ENCODE measurements at regions not wholly inside any gene's neighbourhood (a gene's known extent, or its start where the extent isn't known, plus 50 kb on each side); places are given as distances from the start of the nearest gene placed in this dataset.

- no peak for DNase-seq
Measured at GRCh38 chr7:42753811-42754363, 158.0 kb downstream of the C7orf25 start.

GRCh38 chr7:42753367-42753766, 158.5 kb downstream of the C7orf25 start:
- no peak for DNase-seq

GRCh38 chr7:42750172-42750571, 161.7 kb downstream of the C7orf25 start:
- DNase-seq, result no peak

- no peak for DNase-seq
Measured at GRCh38 chr7:42747044-42747443, 164.8 kb downstream of the C7orf25 start.

GRCh38 chr7:42746214-42746613, 165.7 kb downstream of the C7orf25 start:
- no peak for DNase-seq

- DNase-seq, result peak in 1 of 4 experiments; percentile 2
Measured at GRCh38 chr7:42745357-42746059, 166.4 kb downstream of the C7orf25 start.

DNA sequence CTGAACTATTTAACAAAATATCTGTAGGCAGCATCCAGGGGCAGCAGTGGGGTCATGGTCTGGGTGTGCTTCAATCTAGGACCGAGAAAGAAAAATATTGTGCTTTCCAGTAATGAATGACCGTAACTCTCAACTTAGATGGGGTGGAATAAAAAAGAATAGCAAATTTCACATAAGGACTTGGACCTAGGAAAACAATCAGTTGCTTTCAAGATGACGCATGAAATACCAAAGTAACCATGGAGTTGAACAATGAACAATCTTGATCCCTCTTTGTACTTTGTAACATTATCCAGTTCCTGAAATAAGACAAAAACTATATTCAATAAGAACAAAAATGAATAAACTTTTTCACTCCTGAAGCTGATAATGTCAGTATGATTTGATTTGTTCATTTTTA, 167.1 kb downstream of the C7orf25 start:
- DNase-seq, result no peak

- no peak for DNase-seq
Measured at GRCh38 chr7:42743077-42743858, 168.6 kb downstream of the C7orf25 start.

- DNase-seq, result no peak
Measured at GRCh38 chr7:42742318-42742717, 169.6 kb downstream of the C7orf25 start.

DNA sequence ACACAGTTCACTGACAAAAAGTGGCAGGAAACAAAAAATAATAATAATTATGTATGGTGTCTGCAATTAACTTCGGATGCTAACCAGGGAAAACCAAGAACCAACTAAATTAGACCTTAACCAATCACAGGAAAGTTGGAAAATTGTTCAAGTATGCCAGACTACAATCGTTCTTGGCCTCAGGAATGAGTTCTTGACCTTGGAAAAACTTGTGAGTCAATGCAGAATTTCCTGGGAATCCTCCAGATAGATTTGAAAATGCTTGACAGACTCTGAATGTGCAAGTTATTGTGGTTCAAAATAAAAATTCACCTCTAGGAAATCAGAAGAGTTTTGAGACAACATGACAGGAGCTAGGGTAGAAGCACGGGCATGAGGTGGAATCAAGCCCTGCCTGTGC, 171.5 kb downstream of the C7orf25 start:
- no peak for DNase-seq

- no peak for DNase-seq
Measured at GRCh38 chr7:42739638-42740037, 172.2 kb downstream of the C7orf25 start.

DNA sequence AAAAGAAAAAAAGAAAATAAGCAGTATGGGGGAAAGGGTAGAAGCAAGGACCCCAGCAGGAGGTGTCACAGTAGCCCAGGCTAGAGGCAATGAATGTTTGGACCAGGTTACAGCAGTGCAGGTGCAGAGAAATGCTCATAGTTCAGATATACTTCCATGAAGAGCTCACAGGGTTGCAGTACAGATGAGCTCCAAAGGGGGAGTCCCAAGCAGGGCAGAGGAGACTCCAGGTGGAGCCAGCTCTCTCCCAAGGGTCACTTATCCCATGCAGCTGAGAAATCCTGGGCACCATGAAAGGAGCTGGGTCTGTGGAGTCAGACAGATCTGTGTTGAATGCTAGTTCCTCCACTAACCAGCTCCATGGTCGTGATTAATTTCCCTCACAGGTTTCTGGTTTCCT, 174.9 kb downstream of the C7orf25 start:
- no peak for DNase-seq

- DNase-seq, result no peak
Measured at GRCh38 chr7:42735081-42735480, 176.8 kb downstream of the C7orf25 start.

DNA sequence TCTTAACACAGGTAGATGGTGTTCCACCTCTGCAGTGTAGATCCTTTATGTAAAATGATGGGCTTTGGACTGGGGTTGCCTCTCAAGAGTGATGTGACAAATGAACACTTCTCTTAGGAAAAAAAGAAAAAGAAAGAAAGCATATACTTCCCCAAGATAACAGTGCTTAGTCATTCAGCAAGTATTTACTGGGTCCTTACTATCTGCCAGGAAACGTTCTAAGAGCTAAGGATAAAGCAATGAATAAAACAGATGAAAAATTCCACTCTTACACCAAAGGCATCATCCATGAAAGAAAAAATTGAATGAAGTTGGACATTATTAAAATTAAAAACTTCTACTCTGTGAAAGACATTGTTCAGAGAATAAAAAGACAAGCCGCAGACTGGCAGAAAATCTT, 177.3 kb downstream of the C7orf25 start:
- no peak for DNase-seq

GRCh38 chr7:42733040-42733439, 178.8 kb downstream of the C7orf25 start:
- DNase-seq, result no peak

DNA sequence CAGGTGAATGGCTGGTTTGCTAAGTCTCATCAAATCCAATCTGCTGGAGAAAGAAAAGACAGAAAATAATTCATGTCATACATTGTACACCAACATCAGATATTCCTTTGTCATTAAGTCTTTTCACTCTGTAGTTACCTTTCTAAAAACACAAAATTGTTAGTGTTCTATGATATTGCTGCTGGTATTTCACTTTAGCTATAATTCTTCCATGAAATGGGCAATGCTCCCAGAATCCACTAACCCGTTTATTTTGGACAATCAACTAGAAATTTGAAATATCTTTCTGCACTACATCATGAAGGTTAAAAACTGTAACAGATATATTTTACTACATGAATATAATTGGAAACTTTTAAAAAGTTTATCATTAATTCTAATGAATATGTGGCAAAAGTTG, 181.3 kb downstream of the C7orf25 start:
- DNase-seq, result no peak

DNA sequence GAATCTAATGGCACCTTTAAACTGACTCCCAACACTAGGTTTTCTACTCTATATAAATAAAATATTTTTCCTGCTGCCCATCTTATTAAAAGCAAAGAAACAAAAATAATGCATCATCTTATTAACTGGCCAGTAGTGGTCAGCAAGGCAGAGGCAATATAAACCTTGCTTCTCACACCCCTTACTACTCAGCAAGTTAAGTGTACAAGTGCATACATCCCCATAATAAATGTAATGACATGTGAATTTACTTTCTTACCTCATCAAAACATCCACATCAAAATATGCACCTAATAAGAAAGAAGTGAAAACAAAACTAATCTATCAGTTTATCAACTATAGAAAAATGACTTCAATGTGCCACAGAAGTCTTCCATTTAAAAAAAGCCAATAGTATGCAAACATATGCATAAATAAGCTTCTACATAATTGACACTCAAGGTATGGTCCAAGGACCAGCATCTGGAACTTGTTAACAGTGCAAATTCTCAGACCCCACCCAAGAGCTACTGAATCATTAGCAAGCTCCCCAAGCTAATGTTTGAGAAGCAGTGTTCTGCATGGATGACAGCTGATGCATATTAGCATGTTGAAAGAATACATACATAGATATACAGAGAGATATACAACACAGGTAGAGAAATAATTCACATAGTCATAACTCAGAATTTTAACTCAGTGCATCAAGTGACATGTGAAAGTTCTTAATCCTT, 182.7 kb downstream of the C7orf25 start:
- DNase-seq, result no peak

DNA sequence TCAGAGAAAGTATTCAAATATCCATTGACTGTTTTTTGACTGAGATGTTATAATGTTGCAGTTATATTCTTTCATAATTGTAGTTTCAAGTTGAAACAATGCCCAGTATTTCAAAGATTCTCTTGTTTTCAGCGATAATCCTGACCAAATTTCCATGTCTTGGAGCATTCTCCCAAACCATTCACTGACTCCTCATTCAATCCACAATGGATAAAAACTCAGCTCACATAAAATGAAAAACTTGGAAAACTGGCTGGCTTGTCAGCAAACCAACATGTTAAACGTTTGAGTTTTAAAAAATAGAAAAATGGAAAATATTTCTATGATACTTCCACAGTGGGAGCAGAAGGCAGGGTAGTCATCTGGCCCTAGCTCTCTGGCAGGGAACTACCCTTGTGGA, 184.4 kb downstream of the C7orf25 start:
- no peak for DNase-seq

GRCh38 chr7:42726066-42726785, 185.6 kb downstream of the C7orf25 start:
- DNase-seq, result no peak

DNA sequence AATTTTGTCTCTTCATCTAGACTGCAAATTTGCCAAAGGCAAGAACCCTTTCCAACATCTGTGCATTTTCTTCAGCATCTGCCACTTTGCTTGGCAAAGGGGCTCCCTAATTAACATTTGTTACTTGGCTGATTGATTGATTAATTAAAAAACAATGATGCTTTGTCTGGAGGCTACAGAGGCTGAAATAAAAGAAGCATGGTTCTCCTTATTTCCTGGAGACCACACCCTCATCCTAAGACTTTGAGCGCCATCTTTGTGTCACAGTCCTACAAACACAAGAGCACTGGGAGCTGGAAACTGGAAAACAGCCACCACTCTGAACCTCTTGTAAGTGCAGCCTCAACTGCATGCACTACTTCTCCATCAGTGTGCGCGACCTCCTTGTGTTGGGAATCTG, 189.2 kb downstream of the C7orf25 start:
- DNase-seq, result no peak

DNA sequence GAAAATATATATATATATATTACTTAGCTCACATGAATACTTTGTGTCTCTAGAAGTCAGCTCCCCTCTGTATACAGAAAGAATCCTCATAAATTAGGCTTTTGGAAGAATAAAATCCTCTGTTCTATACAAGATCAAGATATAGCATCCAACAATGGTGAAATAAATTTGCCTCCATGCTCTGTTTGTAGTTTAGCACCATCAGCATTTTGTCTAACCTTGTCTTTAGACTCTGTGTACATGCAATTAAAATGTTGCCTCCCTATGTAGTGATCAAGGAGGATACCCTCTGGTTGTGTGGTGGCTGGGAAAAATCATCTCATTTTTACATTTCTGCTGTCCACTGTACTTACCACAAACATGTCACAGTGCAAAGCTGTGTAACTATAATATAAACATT, 189.7 kb downstream of the C7orf25 start:
- no peak for DNase-seq

GRCh38 chr7:42720991-42721796, 190.7 kb downstream of the C7orf25 start:
- no peak for DNase-seq
